OCI-LY1 (cell line): ENCODE measurements at regions not wholly inside any gene's neighbourhood (a gene's known extent, or its start where the extent isn't known, plus 50 kb on each side); places are given as distances from the start of the nearest gene placed in this dataset.

Source experiments
- CTCF ChIP-seq: fragments of 200-600 bp; sonication (generic), shearing (Covaris generic); IDR thresholded peaks from 2 replicates; pipeline ENCODE4 v1.5.1; 2017; ENCODE audit warnings: mild to moderate bottlenecking, antibody characterized with exemption, low read length, moderate library complexity, mixed read lengths
- EZH2 ChIP-seq: fragments of 200-600 bp; sonication (generic), shearing (Covaris generic); IDR thresholded peaks from 2 replicates; pipeline ENCODE4 v1.8.0; 2017; ENCODE audit warnings: borderline replicate concordance, mixed run types, mild to moderate bottlenecking, antibody characterized with exemption, low read length, moderate library complexity, mixed read lengths

GRCh38 chr13:111449041-111449440 is 128.6 kb downstream of the TEX29 start:
- no peak for TF ChIP-seq CTCF
- TF ChIP-seq EZH2: no peak
